ENCODE measurements at regions not wholly inside any gene's neighbourhood (a gene's known extent, or its start where the extent isn't known, plus 50 kb on each side); places are given as distances from the start of the nearest gene placed in this dataset.

DNA sequence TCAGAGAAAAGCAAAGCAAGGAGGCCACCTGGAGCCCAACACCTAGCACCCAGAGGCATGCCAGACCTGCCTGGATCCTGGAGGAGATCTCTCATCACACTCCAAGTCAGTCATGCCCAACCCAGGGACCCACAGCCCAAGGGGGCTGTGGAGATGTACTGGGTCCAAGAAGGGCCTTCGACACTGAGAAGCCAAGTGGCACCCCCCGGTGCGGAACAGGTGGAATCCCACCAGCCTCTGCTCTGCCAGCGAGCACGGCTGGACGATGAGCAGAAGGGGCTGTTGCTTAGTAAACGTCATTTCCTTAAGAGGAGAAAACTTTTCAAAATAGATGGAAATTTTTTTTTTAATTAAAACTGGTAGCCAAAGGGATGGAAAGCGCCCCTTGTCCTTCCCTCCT lies 171.9 kb upstream of the GRK3 start:
- Histone ChIP-seq H3K79me2 (replicated peaks; ENCODE audit: insufficient read depth) (peaks cover 83% of the 10 kb centered on the region), H2AFZ (no peak overlapping the region), H3K36me3 (ENCODE audit: insufficient read depth) (no peaks in the 10 kb centered on the region), H3K4me2 (no peak overlapping the region), H3K9me2 (ENCODE audit: insufficient read depth) (no peaks in the 10 kb centered on the region; the same call in 1 of the 2 replicates), H3K27ac (ENCODE audit: low read depth) (no peak overlapping the region), H4K20me1 (replicated peaks; ENCODE audit: insufficient read depth) (peaks cover 31% of the 10 kb centered on the region), H3K27me3 (ENCODE audit: insufficient read depth) (no peaks in the 10 kb centered on the region), H3K4me3 (no peak overlapping the region), H3K4me1 (ENCODE audit: insufficient read depth) (peaks cover 14% of the 10 kb centered on the region), H3F3A (replicated peaks; ENCODE audit: low read depth) (no peaks in the 10 kb centered on the region; the same call in 1 of the 2 replicates)
- no peak for ATAC-seq
- Mint-ChIP-seq H3K9me3 (no peaks in the 10 kb centered on the region), H3K36me3 (ENCODE audit: low read depth) (peaks cover 6% of the 10 kb centered on the region; the same call in 2 of the 3 replicates), H3K27me3 (ENCODE audit: insufficient read depth, low read depth, poor library complexity) (peaks cover 22% of the 10 kb centered on the region), H3K4me1 (peaks cover 33% of the 10 kb centered on the region), H3K4me3 (no peak overlapping the region), H3K27ac (no peak overlapping the region)
- TF ChIP-seq, protein P1, sequence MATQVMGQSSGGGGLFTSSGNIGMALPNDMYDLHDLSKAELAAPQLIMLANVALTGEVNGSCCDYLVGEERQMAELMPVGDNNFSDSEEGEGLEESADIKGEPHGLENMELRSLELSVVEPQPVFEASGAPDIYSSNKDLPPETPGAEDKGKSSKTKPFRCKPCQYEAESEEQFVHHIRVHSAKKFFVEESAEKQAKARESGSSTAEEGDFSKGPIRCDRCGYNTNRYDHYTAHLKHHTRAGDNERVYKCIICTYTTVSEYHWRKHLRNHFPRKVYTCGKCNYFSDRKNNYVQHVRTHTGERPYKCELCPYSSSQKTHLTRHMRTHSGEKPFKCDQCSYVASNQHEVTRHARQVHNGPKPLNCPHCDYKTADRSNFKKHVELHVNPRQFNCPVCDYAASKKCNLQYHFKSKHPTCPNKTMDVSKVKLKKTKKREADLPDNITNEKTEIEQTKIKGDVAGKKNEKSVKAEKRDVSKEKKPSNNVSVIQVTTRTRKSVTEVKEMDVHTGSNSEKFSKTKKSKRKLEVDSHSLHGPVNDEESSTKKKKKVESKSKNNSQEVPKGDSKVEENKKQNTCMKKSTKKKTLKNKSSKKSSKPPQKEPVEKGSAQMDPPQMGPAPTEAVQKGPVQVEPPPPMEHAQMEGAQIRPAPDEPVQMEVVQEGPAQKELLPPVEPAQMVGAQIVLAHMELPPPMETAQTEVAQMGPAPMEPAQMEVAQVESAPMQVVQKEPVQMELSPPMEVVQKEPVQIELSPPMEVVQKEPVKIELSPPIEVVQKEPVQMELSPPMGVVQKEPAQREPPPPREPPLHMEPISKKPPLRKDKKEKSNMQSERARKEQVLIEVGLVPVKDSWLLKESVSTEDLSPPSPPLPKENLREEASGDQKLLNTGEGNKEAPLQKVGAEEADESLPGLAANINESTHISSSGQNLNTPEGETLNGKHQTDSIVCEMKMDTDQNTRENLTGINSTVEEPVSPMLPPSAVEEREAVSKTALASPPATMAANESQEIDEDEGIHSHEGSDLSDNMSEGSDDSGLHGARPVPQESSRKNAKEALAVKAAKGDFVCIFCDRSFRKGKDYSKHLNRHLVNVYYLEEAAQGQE (IDR thresholded peaks at IDR 0.05; ENCODE audit: unreplicated experiment) = no peak
- TF ChIP-seq STAT1 (IDR thresholded peaks at IDR 0.05; ENCODE audit: unreplicated experiment) (no peak), NANOG (IDR thresholded peaks at IDR 0.05; ENCODE audit: borderline replicate concordance) (no peak), CREB1 (CRISPR knock-in tag; IDR thresholded peaks at IDR 0.05; ENCODE audit: low read depth) (no peak)
- TF ChIP-seq, protein P2, sequence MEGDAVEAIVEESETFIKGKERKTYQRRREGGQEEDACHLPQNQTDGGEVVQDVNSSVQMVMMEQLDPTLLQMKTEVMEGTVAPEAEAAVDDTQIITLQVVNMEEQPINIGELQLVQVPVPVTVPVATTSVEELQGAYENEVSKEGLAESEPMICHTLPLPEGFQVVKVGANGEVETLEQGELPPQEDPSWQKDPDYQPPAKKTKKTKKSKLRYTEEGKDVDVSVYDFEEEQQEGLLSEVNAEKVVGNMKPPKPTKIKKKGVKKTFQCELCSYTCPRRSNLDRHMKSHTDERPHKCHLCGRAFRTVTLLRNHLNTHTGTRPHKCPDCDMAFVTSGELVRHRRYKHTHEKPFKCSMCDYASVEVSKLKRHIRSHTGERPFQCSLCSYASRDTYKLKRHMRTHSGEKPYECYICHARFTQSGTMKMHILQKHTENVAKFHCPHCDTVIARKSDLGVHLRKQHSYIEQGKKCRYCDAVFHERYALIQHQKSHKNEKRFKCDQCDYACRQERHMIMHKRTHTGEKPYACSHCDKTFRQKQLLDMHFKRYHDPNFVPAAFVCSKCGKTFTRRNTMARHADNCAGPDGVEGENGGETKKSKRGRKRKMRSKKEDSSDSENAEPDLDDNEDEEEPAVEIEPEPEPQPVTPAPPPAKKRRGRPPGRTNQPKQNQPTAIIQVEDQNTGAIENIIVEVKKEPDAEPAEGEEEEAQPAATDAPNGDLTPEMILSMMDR (conservative IDR thresholded peaks at IDR 0.05; ENCODE audit: low read depth in 2 of 2) = no peak
- no peak for DNase-seq (ENCODE audit: low spot score)

DNA sequence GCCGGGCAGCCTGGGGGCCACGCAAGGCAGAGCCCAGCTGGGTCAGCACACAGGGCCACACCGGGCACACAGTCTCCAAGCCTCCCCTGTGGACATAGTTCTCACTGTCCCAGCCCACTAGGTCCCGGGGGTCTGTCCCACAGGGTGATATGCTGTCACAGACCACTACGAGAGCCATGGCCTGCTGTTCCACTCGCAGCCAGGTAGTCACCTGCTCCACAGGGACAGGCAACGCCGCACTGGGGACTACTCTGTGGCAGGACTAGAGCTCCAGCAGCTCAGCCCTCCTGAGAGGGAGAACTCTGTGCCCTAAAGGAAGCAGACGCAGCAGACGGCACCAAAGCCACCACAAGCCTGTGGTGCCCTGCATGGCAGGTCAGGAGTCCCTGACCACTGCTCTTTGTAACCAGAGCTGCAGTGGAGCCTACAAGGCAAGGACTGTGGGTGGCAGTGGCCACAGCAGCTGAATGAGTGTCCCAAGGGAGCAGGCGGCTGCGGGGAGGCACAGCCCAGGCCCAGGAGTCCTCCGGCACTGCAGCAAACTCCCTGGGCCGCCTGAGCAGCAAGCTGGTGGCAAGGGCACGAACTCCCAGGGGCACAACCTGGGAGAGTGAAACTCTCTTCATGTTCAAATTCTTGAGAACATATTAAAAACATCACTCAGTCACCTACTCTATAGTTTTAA lies 171.2 kb upstream of the GRK3 start:
- DNase-seq (ENCODE audit: low spot score) = no peak
- Histone ChIP-seq H3K9me2 (ENCODE audit: insufficient read depth) (no peaks in the 10 kb centered on the region; the same call in 1 of the 2 replicates), H3K36me3 (ENCODE audit: insufficient read depth) (no peaks in the 10 kb centered on the region), H3F3A (replicated peaks; ENCODE audit: low read depth) (no peaks in the 10 kb centered on the region; the same call in 1 of the 2 replicates), H4K20me1 (replicated peaks; ENCODE audit: insufficient read depth) (peaks cover 28% of the 10 kb centered on the region), H3K4me3 (no peak overlapping the region), H3K27ac (ENCODE audit: low read depth) (no peak overlapping the region), H3K4me1 (ENCODE audit: insufficient read depth) (peaks cover 12% of the 10 kb centered on the region), H3K79me2 (replicated peaks; ENCODE audit: insufficient read depth) (peaks cover 83% of the 10 kb centered on the region), H3K4me2 (no peak overlapping the region), H2AFZ (no peak overlapping the region), H3K27me3 (ENCODE audit: insufficient read depth) (no peaks in the 10 kb centered on the region)
- Mint-ChIP-seq H3K27me3 (ENCODE audit: insufficient read depth, low read depth, poor library complexity) (peaks cover 22% of the 10 kb centered on the region), H3K36me3 (ENCODE audit: low read depth) (peaks cover 6% of the 10 kb centered on the region; the same call in 2 of the 3 replicates), H3K9me3 (no peaks in the 10 kb centered on the region), H3K4me1 (peaks cover 26% of the 10 kb centered on the region), H3K4me3 (no peak overlapping the region), H3K27ac (no peak overlapping the region)
- ATAC-seq = no peak; the same call in 2 of the 3 replicates
- TF ChIP-seq CREB1 (CRISPR knock-in tag; IDR thresholded peaks at IDR 0.05; ENCODE audit: low read depth) (no peak), EZH2 (IDR thresholded peaks at IDR 0.05; ENCODE audit: low read depth, unreplicated experiment) (no peak), ZNF114 (CRISPR knock-in tag; IDR thresholded peaks at IDR 0.05) (no peak), STAT1 (IDR thresholded peaks at IDR 0.05; ENCODE audit: unreplicated experiment) (no peak), JUNB (IDR thresholded peaks at IDR 0.05; ENCODE audit: unreplicated experiment) (no peak), POLR2AphosphoS5 (IDR thresholded peaks at IDR 0.05; ENCODE audit: low read depth) (no peak), NANOG (IDR thresholded peaks at IDR 0.05; ENCODE audit: borderline replicate concordance) (no peak)

Measured in GM23338 (cell line).